HepG2 (cell line): ENCODE measurements at regions not wholly inside any gene's neighbourhood (a gene's known extent, or its start where the extent isn't known, plus 50 kb on each side); places are given as distances from the start of the nearest gene placed in this dataset.

Source experiments
- ATF2 ChIP-seq: sonication (generic); formaldehyde crosslinking; IDR thresholded peaks from 2 replicates; pipeline ENCODE4 v1.4.0; 2020; ENCODE audit warnings: missing genetic modification reagents
- ATF5 ChIP-seq: sonication (generic); formaldehyde crosslinking; IDR thresholded peaks from 2 replicates; pipeline ENCODE4 v1.4.0; 2020; ENCODE audit warnings: mild to moderate bottlenecking, low read depth, missing genetic modification reagents
- EP300 ChIP-seq, 3 experiments: sonication (generic) in 1 of 3; formaldehyde crosslinking in 1 of 3; IDR thresholded peaks; 2 replicates each; pipeline versions ENCODE4 v1.5.1 to v1.6.1; 2011 to 2020; ENCODE audit warnings: low read depth in 2 of 3, low read length in 2 of 3, borderline replicate concordance in 1 of 3, improper control_type of control experiment in 1 of 3, mild to moderate bottlenecking in 1 of 3, missing genetic modification reagents in 1 of 3, moderate library complexity in 1 of 3
- HOXA7 ChIP-seq: sonication (generic); formaldehyde crosslinking; IDR thresholded peaks from 2 replicates; pipeline ENCODE4 v1.8.1; 2022; ENCODE audit warnings: mild to moderate bottlenecking, missing genetic modification reagents, moderate library complexity
- MATR3 ChIP-seq: sonication (generic); formaldehyde crosslinking; IDR thresholded peaks from 2 replicates; pipeline ENCODE4 v1.4.0; 2020; ENCODE audit warnings: missing genetic modification reagents
- MBD4 ChIP-seq: IDR thresholded peaks from 2 replicates; pipeline ENCODE4 v1.6.1; 2012; ENCODE audit warnings: low read length, inconsistent platforms, borderline replicate concordance
- NFE2 ChIP-seq: sonication (generic); formaldehyde crosslinking; IDR thresholded peaks from 2 replicates; pipeline ENCODE4 v1.4.0; 2020; ENCODE audit warnings: missing genetic modification reagents
- RERE ChIP-seq: IDR thresholded peaks from 2 replicates; pipeline ENCODE4 v1.6.1; 2016; ENCODE audit warnings: low read depth, missing genetic modification reagents, missing compliant biosample characterization
- SOX13 ChIP-seq, 3 experiments: fragments of 450-650 bp in 1 of 3; sonication (generic) in 1 of 3; formaldehyde crosslinking in 1 of 3; IDR thresholded peaks in 2 of 3; conservative IDR thresholded peaks in 1 of 3; 2 replicates each; pipeline versions ENCODE4 v1.5.0 to v1.6.1; 2016 to 2020; ENCODE audit warnings: antibody characterized with exemption in 1 of 3, mild to moderate bottlenecking in 1 of 3, missing compliant biosample characterization in 1 of 3, missing genetic modification reagents in 1 of 3, moderate library complexity in 1 of 3
- SRSF9 ChIP-seq: fragments of 200-400 bp; formaldehyde crosslinking; IDR thresholded peaks from 2 replicates; pipeline ENCODE4 v1.6.1; 2018; ENCODE audit warnings: borderline replicate concordance, mild to moderate bottlenecking, low read depth, low read length; ENCODE audit not compliant: insufficient read depth, poor library complexity, severe bottlenecking
- TOPORS ChIP-seq: sonication (generic); formaldehyde crosslinking; IDR thresholded peaks from 2 replicates; pipeline ENCODE4 v1.8.0; 2023; ENCODE audit warnings: mild to moderate bottlenecking, missing genetic modification reagents
- TP53 ChIP-seq: sonication (generic); formaldehyde crosslinking; conservative IDR thresholded peaks from 2 replicates; pipeline ENCODE4 v1.4.0; 2020; ENCODE audit warnings: missing genetic modification reagents
- ZBTB26 ChIP-seq: IDR thresholded peaks from 2 replicates; pipeline ENCODE4 v1.6.1; 2016; ENCODE audit warnings: missing compliant biosample characterization, missing genetic modification reagents, borderline replicate concordance
- ZFP90 ChIP-seq: sonication (generic); formaldehyde crosslinking; IDR thresholded peaks from 2 replicates; pipeline ENCODE4 v1.8.0; 2022; ENCODE audit warnings: missing genetic modification reagents, mild to moderate bottlenecking, inconsistent platforms, borderline replicate concordance
- ZNF501 ChIP-seq: sonication (generic); formaldehyde crosslinking; IDR thresholded peaks from 2 replicates; pipeline ENCODE4 v1.5.1; 2020; ENCODE audit warnings: mild to moderate bottlenecking, moderate library complexity, missing genetic modification reagents
- ZNF552 ChIP-seq: sonication (generic); formaldehyde crosslinking; IDR thresholded peaks from 2 replicates; pipeline ENCODE4 v1.9.0; 2022; ENCODE audit warnings: missing genetic modification reagents, mild to moderate bottlenecking, borderline replicate concordance
- ZNF720 ChIP-seq: sonication (generic); formaldehyde crosslinking; IDR thresholded peaks from 2 replicates; pipeline ENCODE4 v1.4.0; 2020; ENCODE audit warnings: missing genetic modification reagents

- TF ChIP-seq RERE (peak; percentile 93), ZBTB26 (CRISPR knock-in tag) (0 out of 2 replicates have a peak, but pooled peaks have one; percentile 45), MBD4 (no peak; the same call in 1 of the 2 replicates), HOXA7 (CRISPR knock-in tag) (no peak), MATR3 (CRISPR knock-in tag) (no peak), NFE2 (CRISPR knock-in tag) (no peak), TOPORS (CRISPR knock-in tag) (peak; percentile 82; the same call in 1 of the 2 replicates), SRSF9 (no peak), ATF2 (CRISPR knock-in tag) (peak; percentile 97), ZNF552 (peak; percentile 67), TP53 (peak; percentile 81; the same call in 1 of the 2 replicates), ZNF501 (peak; percentile 81), SOX13 (IDR thresholded peaks at IDR 0.05) (peak; percentile 89), SOX13 (CRISPR knock-in tag; conservative IDR thresholded peaks at IDR 0.05 in 1 of 2, IDR thresholded peaks at IDR 0.05 in 1 of 2) (peak in 1 of 2 experiments; percentile 93; a peak in 2 of 4 replicates), ATF5 (no peak), EP300 (IDR thresholded peaks at IDR 0.05; ENCODE audit: low read depth in 2 of 2, low read length in 2 of 2) (peak; percentile 93 to 99), EP300 (CRISPR knock-in tag; IDR thresholded peaks at IDR 0.05; ENCODE audit: borderline replicate concordance) (peak; percentile 93), ZFP90 (CRISPR knock-in tag) (peak; percentile 72), ZNF720 (CRISPR knock-in tag) (no peak)
Measured at GRCh38 chr12:93127582-93128331, 198.7 kb upstream of the EEA1 start (continued).
